NCI-H524 (cell line): ENCODE measurements at regions not wholly inside any gene's neighbourhood (a gene's known extent, or its start where the extent isn't known, plus 50 kb on each side); places are given as distances from the start of the nearest gene placed in this dataset.

Source experiments
- DNase-seq, 2 experiments: peaks; one replicate each; lab custom pipeline; 2025; lab: John Stamatoyannopoulos, UW

DNA sequence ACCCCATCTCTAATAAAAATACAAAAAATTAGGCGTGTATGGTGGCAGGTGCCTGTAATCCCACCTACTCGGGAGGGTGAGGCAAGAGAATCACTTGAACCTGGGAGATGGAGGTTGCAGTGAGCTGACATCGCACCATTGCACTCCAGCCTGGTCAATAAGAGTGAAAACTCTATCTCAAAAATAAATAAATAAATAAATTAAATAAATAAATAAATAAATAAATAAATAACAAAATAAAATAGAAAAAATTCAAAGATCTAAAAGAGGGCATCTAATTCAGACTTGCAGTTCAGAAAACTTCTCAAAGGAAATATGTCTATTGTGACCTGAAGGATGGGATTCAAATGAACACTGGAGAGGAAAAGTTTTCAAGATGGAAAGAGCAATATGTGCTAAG lies 1085.1 kb downstream of the SORCS3 start:
- no peak for DNase-seq

DNA sequence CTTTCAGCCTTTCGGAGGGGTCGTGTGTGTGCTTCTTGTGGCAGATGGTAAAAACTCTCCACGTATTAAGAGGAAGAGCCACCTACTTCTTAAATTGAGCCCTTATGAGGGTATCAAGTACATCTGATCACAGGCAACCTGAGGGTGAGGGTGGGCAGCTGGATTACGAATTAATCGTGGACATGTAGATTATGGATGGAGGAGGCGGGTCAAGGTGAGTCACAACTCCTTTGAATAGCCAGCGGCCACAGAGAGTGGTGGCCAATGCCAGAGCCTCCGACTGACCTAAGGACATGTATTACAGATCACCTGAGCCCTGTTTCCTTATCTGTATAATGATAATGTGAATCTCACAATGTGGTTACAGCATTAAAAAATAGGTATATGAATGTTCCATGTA lies 1083.9 kb downstream of the SORCS3 start:
- no peak for DNase-seq

DNA sequence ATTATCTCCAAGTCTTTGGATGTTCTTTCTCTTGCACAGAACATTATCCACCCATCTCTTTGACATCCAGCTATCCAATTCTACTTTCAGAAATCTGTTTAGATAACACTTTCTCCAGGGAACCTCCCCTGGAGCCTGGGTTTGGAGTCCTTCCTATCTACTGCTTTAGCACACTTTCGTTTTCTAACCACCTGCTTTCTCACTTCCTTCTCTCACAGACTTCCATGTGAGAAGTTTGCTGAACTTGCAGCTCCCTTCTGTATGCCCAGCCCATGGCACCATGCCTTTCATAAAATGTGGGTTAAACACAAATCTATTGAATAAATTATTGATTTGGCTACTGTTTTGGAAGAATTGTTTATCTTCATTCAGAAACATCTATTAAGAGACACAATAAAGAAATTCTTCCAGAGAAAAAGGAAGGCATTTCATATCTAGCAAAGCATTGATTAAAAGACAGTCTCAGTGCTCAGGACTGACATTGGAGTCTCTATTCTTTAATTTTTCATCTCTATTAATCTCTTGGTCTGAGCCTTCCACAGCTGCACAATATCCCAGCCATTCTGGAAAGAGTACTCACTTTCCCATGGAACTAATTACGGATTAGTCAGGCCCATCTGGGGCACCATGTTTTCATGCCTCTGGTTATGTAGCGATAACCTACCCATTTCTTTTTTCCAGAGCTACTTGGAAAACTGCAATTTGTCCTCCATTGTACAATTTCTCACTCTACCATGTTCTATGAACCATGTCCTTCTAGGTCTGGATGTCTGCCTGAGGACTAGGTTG lies 1077.3 kb downstream of the SORCS3 start:
- no peak for DNase-seq

DNA sequence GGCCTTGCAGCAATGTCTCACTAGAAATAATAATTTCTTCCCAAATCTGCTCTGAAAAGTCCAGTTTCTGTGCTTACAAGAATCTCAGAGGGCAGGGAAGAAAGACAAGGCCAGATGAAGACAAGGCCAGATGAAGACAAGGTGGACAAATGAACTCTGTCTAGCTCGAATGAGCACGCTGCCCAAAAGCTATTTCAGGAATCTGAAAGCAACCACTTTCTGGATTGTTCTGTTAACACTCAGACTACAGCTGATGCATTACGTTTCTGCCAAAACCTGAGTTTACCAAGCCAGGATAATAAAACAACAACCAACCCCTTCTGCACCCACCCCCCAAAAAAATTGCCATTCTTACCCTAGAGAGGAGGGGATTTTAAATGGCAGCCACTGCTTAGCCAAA lies 1073.6 kb downstream of the SORCS3 start:
- no peak for DNase-seq

DNA sequence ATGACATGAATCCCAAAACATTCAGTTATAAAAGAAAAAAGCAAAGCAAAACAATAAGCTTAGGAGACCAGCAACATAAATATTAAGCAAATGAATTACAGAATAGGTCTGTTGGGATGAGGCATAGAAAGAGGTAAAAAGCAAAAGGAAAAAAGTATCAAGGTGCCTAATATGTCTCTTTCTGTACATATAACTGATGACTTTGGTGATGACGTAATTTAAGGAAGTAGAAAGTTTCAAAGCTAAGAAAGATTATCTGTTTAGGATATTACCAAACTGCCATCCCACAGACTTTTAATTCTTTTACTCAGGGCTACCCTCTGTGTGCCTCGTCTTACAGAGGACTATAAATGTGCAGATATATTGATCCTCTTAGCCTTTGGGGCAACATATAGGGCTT lies 1066.5 kb downstream of the SORCS3 start:
- no peak for DNase-seq

DNA sequence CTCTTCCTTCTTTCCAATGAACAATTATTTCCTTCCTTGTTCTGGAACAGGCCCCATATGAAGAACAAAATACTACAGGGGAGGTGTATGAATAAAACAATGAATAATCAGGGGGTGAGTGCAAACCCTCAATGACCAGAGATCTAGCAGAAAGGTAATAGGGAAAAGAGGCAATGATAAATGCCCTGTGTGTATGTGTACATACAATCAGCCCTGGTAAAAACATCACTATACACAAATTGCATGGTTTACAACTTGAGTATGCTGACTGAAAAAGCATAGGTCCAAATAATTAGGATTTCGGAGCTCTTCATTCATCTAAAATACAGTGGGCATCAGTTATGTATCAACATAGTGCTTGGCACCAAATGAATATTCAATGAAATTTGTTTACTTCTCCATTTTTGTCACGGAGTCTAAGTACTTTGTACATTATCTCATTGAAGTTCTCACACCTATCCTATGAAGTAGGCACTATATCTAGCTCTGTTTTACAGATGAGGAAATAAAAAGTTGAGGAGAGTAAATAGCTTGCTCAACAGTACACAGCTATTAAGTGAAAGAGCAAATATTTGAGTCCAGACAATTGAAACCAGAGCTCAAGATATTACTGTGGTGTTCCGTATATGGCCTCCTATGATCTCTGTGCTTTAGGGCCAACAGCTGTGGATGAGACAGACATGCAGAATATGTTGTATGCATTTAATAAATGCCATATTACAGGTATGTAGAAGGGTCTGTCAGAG lies 1065.4 kb downstream of the SORCS3 start:
- DNase-seq: no peak

DNA sequence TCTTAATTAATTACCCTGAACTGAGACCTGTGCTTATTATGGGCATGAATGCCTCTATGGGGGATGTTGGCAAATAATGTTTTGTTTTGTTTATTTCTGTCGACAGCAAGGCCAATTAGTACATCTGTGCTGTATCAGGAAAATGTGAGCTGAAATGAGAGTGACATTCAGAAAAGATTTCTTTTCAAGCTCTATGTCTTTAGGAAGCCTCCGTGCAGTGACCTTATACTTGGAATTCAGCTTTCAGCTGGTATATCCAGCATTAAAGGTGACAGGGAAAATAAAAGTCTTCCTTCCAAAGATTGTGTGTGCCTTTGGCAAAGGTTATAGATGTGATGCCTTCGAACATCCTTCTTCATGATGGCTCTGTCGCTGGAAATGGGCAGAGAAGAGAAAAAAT lies 1061.1 kb downstream of the SORCS3 start:
- no peak for DNase-seq

DNA sequence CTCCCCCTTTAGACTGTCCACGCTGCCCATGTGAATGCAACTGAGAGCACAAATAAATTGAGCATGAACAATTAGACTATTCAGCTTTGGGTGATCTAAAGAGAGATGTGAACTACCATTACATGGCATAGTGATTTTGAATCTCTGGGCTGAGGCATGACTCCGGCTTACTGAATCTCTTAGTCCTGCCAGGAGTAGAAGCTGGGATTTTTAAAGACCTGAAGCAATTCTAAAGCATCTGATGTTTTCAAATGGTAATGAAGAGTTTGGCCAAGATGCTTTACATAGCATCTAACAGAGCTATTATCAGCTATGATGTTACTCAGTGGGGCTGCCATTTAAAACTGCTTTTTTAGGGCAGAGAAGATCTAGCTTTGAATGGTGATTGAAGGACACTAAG lies 1059.1 kb downstream of the SORCS3 start:
- no peak for DNase-seq

DNA sequence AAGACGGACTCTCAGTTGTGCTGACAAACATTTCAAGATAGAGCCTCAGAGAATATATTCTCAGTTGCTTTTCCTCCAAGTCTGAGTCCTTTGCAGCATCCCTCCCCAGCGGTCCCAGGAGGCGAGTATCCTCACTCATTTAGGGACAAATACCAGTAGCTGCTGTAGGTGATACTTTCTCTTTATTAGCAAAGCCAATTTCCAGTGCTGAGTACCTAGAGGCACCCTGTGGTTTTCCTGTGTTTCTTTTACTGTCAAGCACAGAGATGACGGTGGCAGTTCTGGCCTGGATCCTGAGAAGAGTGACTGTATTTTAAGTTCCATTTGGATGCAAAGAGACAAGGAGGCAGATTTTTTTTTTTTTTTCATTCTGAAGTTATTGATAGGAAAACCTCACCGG lies 1058.4 kb downstream of the SORCS3 start:
- no peak for DNase-seq

DNA sequence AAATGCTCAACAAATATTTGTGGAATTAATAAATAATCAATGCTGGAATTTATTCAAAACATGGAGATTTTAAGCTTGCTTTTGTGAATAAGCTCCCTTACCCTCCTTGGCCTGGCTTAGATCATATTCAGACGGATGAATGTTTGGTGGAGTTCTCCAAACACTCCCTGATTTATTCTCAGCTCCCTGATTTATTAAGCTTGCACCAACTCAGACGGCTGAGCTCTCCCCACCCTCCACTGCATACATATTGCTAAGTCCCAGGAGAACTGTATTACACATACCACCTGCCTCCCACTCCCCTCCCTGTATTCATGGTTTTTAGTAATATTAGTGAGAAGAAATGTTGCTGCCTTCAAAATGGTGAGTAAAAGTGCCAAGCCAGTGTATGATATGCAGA lies 1057.5 kb downstream of the SORCS3 start:
- no peak for DNase-seq

DNA sequence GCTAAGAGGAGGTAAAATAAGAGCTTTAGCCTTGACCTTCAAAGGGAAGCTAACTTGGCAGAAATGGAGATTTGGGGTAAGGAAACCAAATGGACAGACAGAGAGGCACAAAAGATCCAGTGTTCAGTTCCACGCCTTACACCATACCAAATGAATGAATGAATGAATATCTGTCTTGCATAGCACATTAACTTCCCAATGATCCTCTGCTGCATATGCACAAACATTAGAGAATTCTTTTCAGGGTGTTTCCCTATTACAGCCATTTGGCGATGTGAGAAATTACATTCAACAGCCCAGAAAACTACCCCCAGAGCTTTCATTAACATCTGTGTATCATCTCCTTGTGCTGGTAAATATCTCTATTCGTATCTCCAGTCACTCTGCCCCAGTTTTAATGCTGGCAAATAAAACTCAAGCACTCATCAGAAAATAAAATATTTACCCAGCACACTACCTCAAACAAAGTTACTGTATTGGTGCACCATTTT lies 1056.2 kb downstream of the SORCS3 start:
- DNase-seq: no peak

DNA sequence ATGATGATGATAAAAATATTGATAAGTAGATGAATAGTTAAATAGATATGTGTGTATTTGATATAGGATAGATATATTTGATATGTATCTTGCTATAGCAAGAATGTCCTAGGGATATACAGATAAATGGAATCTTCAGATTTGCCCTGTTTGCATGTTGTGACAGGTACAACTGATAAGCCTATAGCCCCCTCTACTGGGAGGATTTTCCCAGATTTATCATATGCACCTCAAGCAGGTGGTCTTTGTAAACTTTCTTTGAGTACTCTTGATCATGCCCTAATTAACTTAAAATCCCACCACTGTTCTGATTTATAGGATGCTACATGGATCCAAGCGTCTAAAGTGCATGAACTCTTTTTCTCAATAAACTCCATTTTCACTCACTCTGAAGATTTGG lies 1050.7 kb downstream of the SORCS3 start:
- DNase-seq: peak in 1 of 2 experiments; percentile 0

DNA sequence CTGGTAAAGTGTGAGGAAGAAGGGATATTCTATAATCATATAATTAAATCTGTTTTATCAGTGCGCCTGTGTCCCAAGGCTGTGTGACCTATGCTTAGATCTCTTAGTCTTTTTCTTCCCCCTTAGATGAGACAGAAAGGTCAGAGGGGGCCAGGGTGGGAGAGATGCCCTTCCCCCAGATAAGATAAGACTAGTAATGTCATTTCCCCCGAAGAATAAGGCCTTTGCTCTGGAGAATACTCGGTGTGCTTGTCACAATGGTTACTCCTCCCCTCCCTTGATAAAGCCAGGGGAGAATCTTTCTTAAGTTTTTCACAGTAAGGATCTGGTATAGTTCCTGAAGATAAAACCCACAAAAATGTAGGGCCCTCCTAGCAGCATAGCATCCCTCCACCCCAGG lies 1041.8 kb downstream of the SORCS3 start:
- DNase-seq: no peak

DNA sequence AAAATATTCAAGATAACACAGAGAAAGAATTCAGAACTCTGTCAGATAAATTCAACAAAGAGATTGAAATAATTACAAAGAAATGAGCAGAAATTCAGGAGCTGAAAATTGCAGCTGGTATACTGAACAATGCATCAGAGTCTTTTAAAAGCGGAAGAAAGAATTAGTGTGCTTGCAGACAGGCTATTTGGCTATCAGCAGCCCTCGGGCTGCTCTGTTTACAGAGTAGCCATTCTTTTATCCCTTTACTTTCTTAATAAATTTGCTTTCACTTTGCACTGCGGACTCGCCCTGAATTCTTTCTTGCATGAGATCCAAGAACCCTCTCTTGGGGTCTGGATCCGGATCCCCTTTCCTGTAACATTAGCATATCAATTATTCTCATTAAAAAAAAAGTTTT lies 1040.0 kb downstream of the SORCS3 start:
- no peak for DNase-seq

DNA sequence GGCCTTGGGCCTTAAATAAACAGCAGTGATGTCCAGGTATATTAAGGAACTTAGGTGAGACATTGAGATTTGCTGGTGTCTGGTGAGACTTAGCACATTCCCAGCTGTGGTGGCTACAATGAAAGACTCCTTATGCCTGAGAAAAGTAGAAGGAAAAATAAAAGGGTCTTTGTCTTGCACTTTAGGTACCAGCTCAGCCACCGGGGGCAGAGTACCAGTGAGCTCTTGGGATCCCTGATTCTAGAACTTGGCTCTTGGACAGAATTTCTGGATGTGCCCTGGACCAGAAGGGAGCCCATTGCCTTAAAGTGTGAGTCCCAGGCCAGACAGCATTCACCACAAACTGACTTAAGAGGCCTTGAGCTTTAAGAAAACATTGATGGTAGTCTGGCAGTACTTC lies 1038.7 kb downstream of the SORCS3 start:
- no peak for DNase-seq

DNA sequence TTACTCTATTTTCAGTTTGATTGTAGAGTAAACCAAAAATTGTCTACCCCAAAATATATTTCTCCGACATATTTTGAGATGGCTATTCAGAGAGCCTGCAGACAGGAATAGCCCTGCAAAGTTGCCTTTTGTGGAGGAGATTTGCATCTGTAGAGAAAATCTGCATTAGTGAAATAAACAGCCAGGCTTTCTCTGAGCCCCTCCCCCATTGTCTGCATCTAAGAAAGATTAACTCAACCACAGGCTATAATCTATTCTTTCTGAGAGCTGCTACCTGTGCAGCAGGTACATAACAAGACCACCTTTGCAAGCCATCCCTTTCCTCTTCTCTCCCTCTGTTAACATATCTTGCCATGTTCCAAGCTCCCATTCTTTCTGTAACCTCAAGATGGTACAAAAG lies 1034.2 kb downstream of the SORCS3 start:
- no peak for DNase-seq

DNA sequence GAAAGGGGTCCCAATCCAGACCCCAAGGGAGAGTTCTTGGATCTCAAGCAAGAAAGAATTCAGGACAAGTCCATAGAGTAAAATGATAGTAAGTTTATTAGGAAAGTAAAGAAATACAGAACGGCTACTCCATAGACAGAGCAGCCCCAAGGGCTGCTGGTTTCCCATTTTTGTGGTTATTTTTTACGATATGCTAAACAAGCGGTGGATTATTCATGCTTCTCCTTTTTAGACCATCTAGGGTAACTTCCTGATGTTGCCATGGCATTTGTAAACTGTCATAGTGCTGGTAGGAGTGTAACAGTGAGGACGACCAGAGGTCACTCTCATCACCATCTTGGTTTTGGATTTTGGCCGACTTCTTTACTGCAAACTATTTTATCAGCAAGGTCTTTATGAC lies 1033.4 kb downstream of the SORCS3 start:
- DNase-seq: no peak

DNA sequence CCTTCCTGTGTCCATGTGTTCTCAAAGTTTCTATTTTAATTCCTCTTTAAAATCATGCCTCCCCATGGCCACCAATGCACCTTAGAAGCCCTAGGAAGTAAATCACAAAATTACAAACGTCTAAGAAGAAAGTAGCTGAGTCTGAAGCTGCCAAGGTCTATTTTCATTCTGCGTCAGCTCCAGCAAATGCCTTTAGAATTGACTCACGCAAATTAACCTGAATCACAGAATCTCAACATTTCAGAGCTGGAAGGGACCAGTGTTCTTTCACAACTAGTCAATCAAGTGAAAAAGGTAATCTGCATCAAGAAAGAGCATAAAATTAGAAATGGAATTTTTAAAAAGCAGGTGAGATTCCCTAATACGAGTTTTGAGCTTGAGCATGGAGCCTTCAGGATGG lies 1017.6 kb downstream of the SORCS3 start:
- DNase-seq: no peak

DNA sequence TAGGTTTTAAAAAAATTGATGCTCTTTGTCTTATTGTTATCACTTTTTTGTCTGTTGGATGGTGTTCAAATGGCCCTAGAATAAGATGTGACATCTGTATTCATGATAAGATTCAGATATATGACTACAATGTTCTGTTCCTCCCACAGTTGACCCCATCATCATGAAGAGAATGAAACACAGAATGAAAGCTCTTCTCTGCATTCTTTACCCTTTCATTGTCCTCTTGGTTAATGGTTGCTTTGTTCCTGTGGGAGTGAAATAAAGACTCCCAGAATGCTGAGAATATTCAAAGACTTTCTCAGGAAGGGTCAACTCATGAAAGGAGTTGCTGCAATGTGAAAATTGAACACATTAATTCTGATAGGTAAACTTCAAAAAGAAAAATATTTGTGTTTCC lies 1015.8 kb downstream of the SORCS3 start:
- DNase-seq: no peak

DNA sequence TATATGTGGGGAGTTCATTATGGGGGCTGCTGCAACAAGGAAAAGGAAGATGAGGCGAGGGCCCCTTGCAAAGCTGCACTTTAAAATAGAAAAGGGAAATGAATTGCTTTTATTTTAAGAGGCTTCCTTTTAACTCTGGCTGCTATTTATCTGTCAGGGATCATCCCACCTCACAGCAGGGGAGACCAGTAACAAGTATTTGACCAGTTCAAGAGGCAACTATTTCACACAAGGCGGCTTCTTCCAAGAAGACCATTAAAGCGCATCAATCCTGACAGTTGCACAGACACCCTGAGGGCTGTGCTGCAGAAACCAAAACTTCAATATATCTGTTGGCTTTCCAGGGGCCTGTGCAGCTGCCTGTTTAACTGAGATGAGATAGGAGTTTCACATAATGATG lies 1009.2 kb downstream of the SORCS3 start:
- DNase-seq: no peak

DNA sequence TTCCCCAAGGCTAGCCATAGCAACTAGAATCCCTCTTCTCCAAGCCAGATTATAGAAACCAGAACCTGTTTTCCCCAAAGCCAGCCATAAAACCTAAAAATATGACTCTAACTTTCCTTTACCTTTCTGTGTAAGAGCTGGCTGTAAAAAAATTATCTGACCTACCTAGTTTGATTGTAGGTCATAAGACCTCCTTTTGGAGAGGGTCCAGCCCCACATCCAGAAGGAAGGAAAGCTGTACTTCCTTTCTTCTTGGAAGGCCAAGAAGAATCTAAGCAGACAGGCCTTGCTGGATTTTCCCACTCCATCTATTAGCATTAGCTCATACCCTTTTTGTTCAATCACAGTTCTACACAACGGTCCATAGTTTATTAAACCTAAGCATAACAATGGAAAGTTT lies 1006.3 kb downstream of the SORCS3 start:
- no peak for DNase-seq

DNA sequence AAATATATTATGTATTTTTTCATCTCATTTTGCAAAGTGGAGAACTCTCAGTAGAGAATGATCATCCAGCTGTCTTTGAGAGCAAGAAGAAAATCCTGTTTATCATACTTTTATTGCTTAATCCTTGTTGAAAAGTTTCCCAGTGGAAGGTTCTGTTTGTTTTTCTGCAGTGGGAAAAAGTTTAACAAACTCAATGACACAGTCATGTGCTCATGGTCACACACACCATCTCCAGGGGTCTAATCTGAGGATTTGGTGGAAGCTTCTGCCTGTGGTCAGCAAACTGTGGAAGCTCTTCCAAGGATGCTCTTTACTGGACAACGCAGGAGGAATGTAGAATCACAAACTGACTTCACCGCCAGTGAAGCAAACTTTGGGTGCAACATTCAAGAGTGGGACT lies 1003.9 kb downstream of the SORCS3 start:
- no peak for DNase-seq

DNA sequence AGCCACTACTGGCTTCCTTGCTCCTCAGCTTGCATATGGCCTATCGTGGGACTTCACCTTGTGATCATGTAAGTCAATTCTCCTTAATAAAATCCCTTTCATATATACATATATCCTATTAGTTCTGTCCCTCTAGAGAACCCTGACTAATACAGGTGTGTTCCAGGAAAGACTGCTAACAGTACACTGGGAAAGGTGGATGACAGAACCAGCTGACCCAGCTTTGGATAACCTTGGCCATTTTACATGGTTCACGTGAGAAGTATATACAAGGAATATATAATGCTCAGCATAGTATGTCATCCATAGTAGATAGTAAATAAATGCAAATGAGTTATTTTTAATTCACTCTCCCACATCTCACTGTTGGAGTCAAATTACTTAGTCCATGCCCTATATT lies 1003.5 kb downstream of the SORCS3 start:
- no peak for DNase-seq

DNA sequence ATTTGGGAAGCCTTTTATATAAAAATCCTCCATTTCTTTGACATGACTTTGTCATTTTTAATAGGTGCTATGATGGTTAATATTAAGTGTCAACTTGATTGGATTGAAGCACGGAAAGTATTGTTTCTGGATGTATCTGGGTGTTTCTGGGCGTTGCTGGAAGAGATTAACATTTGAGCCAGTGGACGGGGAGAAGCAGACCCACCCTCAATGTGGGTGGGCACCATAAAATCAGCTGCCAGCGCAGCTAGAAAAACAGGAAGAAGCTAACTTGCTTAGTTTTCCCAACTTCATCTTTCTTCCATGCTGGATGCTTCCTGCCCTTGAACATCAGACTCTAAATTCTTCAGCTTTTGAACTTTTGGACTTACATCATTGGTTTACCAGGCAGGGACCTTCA lies 1003.0 kb downstream of the SORCS3 start:
- no peak for DNase-seq
